ENCODE measurements at regions not wholly inside any gene's neighbourhood (a gene's known extent, or its start where the extent isn't known, plus 50 kb on each side); places are given as distances from the start of the nearest gene placed in this dataset.

DNA sequence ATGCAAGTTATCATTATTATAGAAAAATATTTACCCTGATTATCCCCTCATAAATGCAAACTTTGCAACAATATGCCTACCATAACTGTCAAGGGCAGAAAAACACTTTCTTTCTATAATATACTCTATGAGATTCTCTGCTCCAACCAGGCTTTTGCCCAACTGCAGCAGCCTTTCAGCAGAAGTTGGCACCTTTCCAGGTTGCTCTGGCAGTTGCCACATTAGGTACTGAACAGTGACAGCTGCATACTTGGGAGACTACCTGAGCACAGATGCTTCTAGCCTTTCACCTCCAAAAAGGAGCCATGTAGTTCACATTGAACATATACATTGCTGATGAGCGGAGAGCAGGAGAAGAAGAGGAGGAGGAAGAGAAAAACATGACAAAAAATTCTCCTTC lies 69.5 kb upstream of the BRWD3 start:
- ChIA-PET POLR2A (no interaction called here), CTCF (no interaction called here)
- Histone ChIP-seq H3K4me1 (no peaks in the 10 kb centered on the region), H3K36me3 (ENCODE audit: control insufficient read depth, insufficient read depth, low read length) (no peaks in the 10 kb centered on the region), H3K9me3 (no peaks in the 10 kb centered on the region), H3K27me3 (replicated peaks; ENCODE audit: control insufficient read depth, insufficient read depth, low read length) (no peaks in the 10 kb centered on the region), H3K4me3 (ENCODE audit: low read depth, low read length) (no peak overlapping the region)
- H3K36me3 Mint-ChIP-seq (ENCODE audit: insufficient read depth, unreplicated experiment), result no peaks in the 10 kb centered on the region
- H3K27ac Mint-ChIP-seq (ENCODE audit: unreplicated experiment), result no peak overlapping the region
- no peaks in the 10 kb centered on the region for H3K27me3 Mint-ChIP-seq (ENCODE audit: insufficient read depth, unreplicated experiment)
- TF ChIP-seq, protein P1, sequence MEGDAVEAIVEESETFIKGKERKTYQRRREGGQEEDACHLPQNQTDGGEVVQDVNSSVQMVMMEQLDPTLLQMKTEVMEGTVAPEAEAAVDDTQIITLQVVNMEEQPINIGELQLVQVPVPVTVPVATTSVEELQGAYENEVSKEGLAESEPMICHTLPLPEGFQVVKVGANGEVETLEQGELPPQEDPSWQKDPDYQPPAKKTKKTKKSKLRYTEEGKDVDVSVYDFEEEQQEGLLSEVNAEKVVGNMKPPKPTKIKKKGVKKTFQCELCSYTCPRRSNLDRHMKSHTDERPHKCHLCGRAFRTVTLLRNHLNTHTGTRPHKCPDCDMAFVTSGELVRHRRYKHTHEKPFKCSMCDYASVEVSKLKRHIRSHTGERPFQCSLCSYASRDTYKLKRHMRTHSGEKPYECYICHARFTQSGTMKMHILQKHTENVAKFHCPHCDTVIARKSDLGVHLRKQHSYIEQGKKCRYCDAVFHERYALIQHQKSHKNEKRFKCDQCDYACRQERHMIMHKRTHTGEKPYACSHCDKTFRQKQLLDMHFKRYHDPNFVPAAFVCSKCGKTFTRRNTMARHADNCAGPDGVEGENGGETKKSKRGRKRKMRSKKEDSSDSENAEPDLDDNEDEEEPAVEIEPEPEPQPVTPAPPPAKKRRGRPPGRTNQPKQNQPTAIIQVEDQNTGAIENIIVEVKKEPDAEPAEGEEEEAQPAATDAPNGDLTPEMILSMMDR (IDR thresholded peaks at IDR 0.05; ENCODE audit: insufficient read depth in 1 of 2, low read depth in 1 of 2, low read length in 1 of 2, severe bottlenecking in 1 of 2, unreplicated experiment in 1 of 2), result no peak
- DNase-seq, result no peak
- no peak overlapping the region for H3K4me3 Mint-ChIP-seq (ENCODE audit: unreplicated experiment)
- no peaks in the 10 kb centered on the region for H3K4me1 Mint-ChIP-seq (ENCODE audit: low read depth, unreplicated experiment)
- no TSS peak for BruUV-seq (replicated peaks)
- intact Hi-C loops (cut with micrococcal nuclease; ENCODE audit: unreplicated experiment), result no loop called here
- no peaks in the 10 kb centered on the region for H3K9me3 Mint-ChIP-seq (ENCODE audit: unreplicated experiment)

- Histone ChIP-seq H3K36me3 (ENCODE audit: control insufficient read depth, insufficient read depth, low read length) (no peaks in the 10 kb centered on the region), H3K27me3 (replicated peaks; ENCODE audit: control insufficient read depth, insufficient read depth, low read length) (no peaks in the 10 kb centered on the region), H3K4me3 (ENCODE audit: low read depth, low read length) (no peak overlapping the region), H3K4me1 (no peaks in the 10 kb centered on the region), H3K9me3 (no peaks in the 10 kb centered on the region)
- Mint-ChIP-seq H3K4me3 (ENCODE audit: unreplicated experiment) (no peak overlapping the region), H3K36me3 (ENCODE audit: insufficient read depth, unreplicated experiment) (no peaks in the 10 kb centered on the region), H3K27ac (ENCODE audit: unreplicated experiment) (no peak overlapping the region), H3K4me1 (ENCODE audit: low read depth, unreplicated experiment) (no peaks in the 10 kb centered on the region), H3K27me3 (ENCODE audit: insufficient read depth, unreplicated experiment) (peaks cover 5% of the 10 kb centered on the region), H3K9me3 (ENCODE audit: unreplicated experiment) (no peaks in the 10 kb centered on the region)
- POLR2A ChIA-PET, result no interaction called here
- peak in 1 of 2 experiments; percentile 6 for DNase-seq
- TF ChIP-seq, protein P1 (IDR thresholded peaks at IDR 0.05; ENCODE audit: insufficient read depth in 1 of 2, low read depth in 1 of 2, low read length in 1 of 2, severe bottlenecking in 1 of 2, unreplicated experiment in 1 of 2), result peak in 1 of 2 experiments; percentile 19
- intact Hi-C loops (cut with micrococcal nuclease; ENCODE audit: unreplicated experiment), result loop anchor here (1.0 to 2.0 kb wide), 2 partner anchors 244 to 500 kb away; no protein-coding TSS in a partner anchor
- CTCF ChIA-PET, result interaction anchor here (1.0 kb wide), 2 partner anchors 319 to 500 kb away, joined by 3 to 6 read pairs; no protein-coding TSS in a partner anchor
- BruUV-seq (replicated peaks), result no TSS peak
Observed at GRCh38 chrX:80876877-80877276, 67.2 kb upstream of the BRWD3 start.

Measured in Caco-2 (cell line).